SH-SY5Y (cell line): ENCODE measurements at regions not wholly inside any gene's neighbourhood (a gene's known extent, or its start where the extent isn't known, plus 50 kb on each side); places are given as distances from the start of the nearest gene placed in this dataset.

Experiments used
- GATA2 ChIP-seq: IDR thresholded peaks from 2 replicates; pipeline ENCODE4 v1.6.1; 2011; ENCODE audit warnings: mild to moderate bottlenecking, low read depth, low read length
- GATA3 ChIP-seq: IDR thresholded peaks from 2 replicates; pipeline ENCODE4 v1.6.1; 2011; ENCODE audit warnings: low read depth, mild to moderate bottlenecking, low read length, moderate library complexity

GRCh38 chr6:163991321-163991720, 576.8 kb downstream of the QKI start:
- TF ChIP-seq GATA2 (no peak), GATA3 (no peak)
